NB4 (cell line): ENCODE measurements at regions not wholly inside any gene's neighbourhood (a gene's known extent, or its start where the extent isn't known, plus 50 kb on each side); places are given as distances from the start of the nearest gene placed in this dataset.

Experiments
- MYC ChIP-seq: IDR thresholded peaks from 2 replicates; pipeline ENCODE4 v1.6.1; 2011; ENCODE audit warnings: low read depth, low read length
- TF ChIP-seq, protein P1 (sequence below): IDR thresholded peaks from one replicate; pipeline ENCODE4 v1.5.1; 2012; ENCODE audit warnings: low read depth, low read length

GRCh38 chrX:138859421-138859820 is 147.9 kb upstream of the FGF13 start:
- TF ChIP-seq MYC, result no peak
- TF ChIP-seq, protein P1, sequence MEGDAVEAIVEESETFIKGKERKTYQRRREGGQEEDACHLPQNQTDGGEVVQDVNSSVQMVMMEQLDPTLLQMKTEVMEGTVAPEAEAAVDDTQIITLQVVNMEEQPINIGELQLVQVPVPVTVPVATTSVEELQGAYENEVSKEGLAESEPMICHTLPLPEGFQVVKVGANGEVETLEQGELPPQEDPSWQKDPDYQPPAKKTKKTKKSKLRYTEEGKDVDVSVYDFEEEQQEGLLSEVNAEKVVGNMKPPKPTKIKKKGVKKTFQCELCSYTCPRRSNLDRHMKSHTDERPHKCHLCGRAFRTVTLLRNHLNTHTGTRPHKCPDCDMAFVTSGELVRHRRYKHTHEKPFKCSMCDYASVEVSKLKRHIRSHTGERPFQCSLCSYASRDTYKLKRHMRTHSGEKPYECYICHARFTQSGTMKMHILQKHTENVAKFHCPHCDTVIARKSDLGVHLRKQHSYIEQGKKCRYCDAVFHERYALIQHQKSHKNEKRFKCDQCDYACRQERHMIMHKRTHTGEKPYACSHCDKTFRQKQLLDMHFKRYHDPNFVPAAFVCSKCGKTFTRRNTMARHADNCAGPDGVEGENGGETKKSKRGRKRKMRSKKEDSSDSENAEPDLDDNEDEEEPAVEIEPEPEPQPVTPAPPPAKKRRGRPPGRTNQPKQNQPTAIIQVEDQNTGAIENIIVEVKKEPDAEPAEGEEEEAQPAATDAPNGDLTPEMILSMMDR, result no peak
